K562 (cell line): ENCODE measurements at regions not wholly inside any gene's neighbourhood (a gene's known extent, or its start where the extent isn't known, plus 50 kb on each side); places are given as distances from the start of the nearest gene placed in this dataset.

ENCODE experiments used
- ATAC-seq: fragments of 200-7000 bp; cut with Tn5 transposase; 3 replicates; pipeline ENCODE4 v1.9.1; 2020; ENCODE audit warnings: moderate library complexity
- BruUV-seq: library from RNA; stranded (reverse); fragments of 400-500 nt; replicated peaks from 2 replicates; lab custom pipeline; 2021; lab: Mats Ljungman, UMichigan
- CTCF ChIA-PET: fragments of 300-600 bp; formaldehyde crosslinking; extraction: SDS; loops from one replicate; lab custom pipeline; 2021; ENCODE audit warnings: low intra/inter-chr PET ratio; lab: Yijun Ruan, JAX
- POLR2A ChIA-PET: fragments of 300-600, 350-650 bp; sonication (Branson Sonifier 250); formaldehyde crosslinking; extraction: SDS; loops from one replicate; lab custom pipeline; 2021; ENCODE audit warnings: antibody characterized with exemption, inconsistent platforms; lab: Yijun Ruan, JAX
- DNase-seq, 4 experiments: peaks; one replicate each; pipeline versions ENCODE4 v3.0.0 to v3.0.0-alpha.2; 2011 to 2018; ENCODE audit warnings: low spot score in 3 of 4, mixed read lengths in 3 of 4; ENCODE audit errors: extremely low read depth in 1 of 4
- FAIRE-seq: peaks from 2 replicates; lab custom pipeline; 2011; peaks lifted over from hg19 to GRCh38; lab: Jason Lieb, UNC
- H2AFZ ChIP-seq: 2 replicates; pipeline ENCODE4 v1.6.0; 2011; ENCODE audit warnings: low read depth, low read length, control low read depth, inconsistent platforms
- H3K27ac ChIP-seq: fragments of 200-600 bp; 3 replicates; pipeline ENCODE4 v1.8.0; 2011; ENCODE audit warnings: low read depth, mild to moderate bottlenecking, control low read depth, inconsistent platforms, low read length, moderate library complexity, mixed read lengths; ENCODE audit errors: extremely low read depth
- H3K27me3 ChIP-seq, 2 experiments: fragments of 300-600 bp in 1 of 2; 2 replicates in 1 of 2; 3 replicates in 1 of 2; pipeline versions ENCODE4 v1.6.0 to v1.8.0; 2011; ENCODE audit warnings: inconsistent platforms in 2 of 2, low read length in 2 of 2, mild to moderate bottlenecking in 1 of 2, mixed read lengths in 1 of 2, moderate library complexity in 1 of 2; ENCODE audit not compliant: control insufficient read depth in 2 of 2, insufficient read depth in 2 of 2
- H3K36me3 ChIP-seq: fragments of 300-600 bp; 3 replicates; pipeline ENCODE4 v1.8.0; 2011; ENCODE audit warnings: mild to moderate bottlenecking, low read length, inconsistent platforms; ENCODE audit not compliant: control insufficient read depth, insufficient read depth
- H3K4me1 ChIP-seq, 2 experiments: fragments of 200-600 bp in 1 of 2; replicated peaks in 1 of 2; 2 replicates in 1 of 2; 3 replicates in 1 of 2; pipeline versions ENCODE4 v1.5.1 to v1.8.0; 2011; ENCODE audit warnings: inconsistent platforms in 2 of 2, low read length in 2 of 2, mild to moderate bottlenecking in 1 of 2, mixed read lengths in 1 of 2, moderate library complexity in 1 of 2; ENCODE audit not compliant: control insufficient read depth in 2 of 2, insufficient read depth in 2 of 2
- H3K4me2 ChIP-seq: 2 replicates; pipeline ENCODE4 v1.6.1; 2011; ENCODE audit warnings: low read length, control low read depth, inconsistent platforms, mixed read lengths; ENCODE audit not compliant: insufficient read depth
- H3K4me3 ChIP-seq: fragments of 200-600 bp; sonication (generic), shearing (Covaris generic); 2 replicates; pipeline ENCODE4 v1.5.1; 2016; ENCODE audit warnings: control low read depth, inconsistent platforms
- H3K79me2 ChIP-seq: fragments of 200-600 bp; 3 replicates; pipeline ENCODE4 v1.8.0; 2011; ENCODE audit warnings: low read length, inconsistent platforms; ENCODE audit not compliant: control insufficient read depth, insufficient read depth
- H3K9ac ChIP-seq, 2 experiments: 2 replicates each; pipeline versions ENCODE4 v1.6.0 to v1.6.1; 2011; ENCODE audit warnings: low read depth in 2 of 2, low read length in 2 of 2, control low read depth in 1 of 2, inconsistent platforms in 1 of 2, mild to moderate bottlenecking in 1 of 2, mixed read lengths in 1 of 2; ENCODE audit not compliant: insufficient read depth in 1 of 2
- H3K9me1 ChIP-seq: one replicate; pipeline ENCODE4 v1.6.0; 2011; ENCODE audit warnings: inconsistent platforms, mild to moderate bottlenecking, low read length, moderate library complexity; ENCODE audit not compliant: control insufficient read depth, insufficient read depth
- H3K9me3 ChIP-seq: replicated peaks from 2 replicates; pipeline ENCODE4 v1.5.1; 2011; ENCODE audit warnings: low read depth, low read length, inconsistent platforms; ENCODE audit not compliant: control insufficient read depth, insufficient read depth
- H4K20me1 ChIP-seq: replicated peaks from 2 replicates; pipeline ENCODE4 v1.6.1; 2011; ENCODE audit warnings: low read length, inconsistent platforms, mixed read lengths; ENCODE audit not compliant: control insufficient read depth, insufficient read depth
- CBX2 ChIP-seq: fragments of 200-600 bp; sonication (generic); IDR thresholded peaks from one replicate; pipeline ENCODE4 v1.6.1; 2012; ENCODE audit warnings: mild to moderate bottlenecking, low read length, inconsistent platforms; ENCODE audit not compliant: insufficient read depth, poor library complexity, severe bottlenecking
- CBX5 ChIP-seq: IDR thresholded peaks from 2 replicates; pipeline ENCODE4 v1.6.1; 2014; ENCODE audit warnings: low read depth, borderline replicate concordance
- CSDE1 ChIP-seq, 2 experiments: fragments of 450-650 bp; IDR thresholded peaks; 2 replicates each; pipeline ENCODE4 v1.6.1; 2016; ENCODE audit warnings: mild to moderate bottlenecking in 1 of 2
- FIP1L1 ChIP-seq: fragments of 200-400 bp; formaldehyde crosslinking; IDR thresholded peaks from 2 replicates; pipeline ENCODE4 v1.6.1; 2018; ENCODE audit warnings: mild to moderate bottlenecking, low read depth, low read length; ENCODE audit not compliant: poor library complexity, severe bottlenecking
- MTA2 ChIP-seq: fragments of 450-650 bp; IDR thresholded peaks from 2 replicates; pipeline ENCODE4 v1.6.1; 2016; ENCODE audit warnings: low read depth
- PHB ChIP-seq: fragments of 250-450 bp; sonication (Bioruptor Pico); IDR thresholded peaks from 2 replicates; pipeline ENCODE4 v1.5.0; 2021
- POLR2G ChIP-seq: fragments of 200-400 bp; formaldehyde crosslinking; IDR thresholded peaks from 2 replicates; pipeline ENCODE4 v1.6.1; 2017; ENCODE audit warnings: low read depth, mild to moderate bottlenecking, antibody characterized with exemption, low read length, moderate library complexity
- RB1 ChIP-seq: fragments of 450-650 bp; IDR thresholded peaks from 2 replicates; pipeline ENCODE4 v1.6.1; 2017; ENCODE audit warnings: low read depth, mild to moderate bottlenecking
- RBM25 ChIP-seq: fragments of 200-400 bp; formaldehyde crosslinking; IDR thresholded peaks from 2 replicates; pipeline ENCODE4 v1.6.1; 2018; ENCODE audit warnings: low read length, low read depth, moderate library complexity; ENCODE audit not compliant: severe bottlenecking
- SMARCA4 ChIP-seq: fragments of 450-650 bp; IDR thresholded peaks from 2 replicates; pipeline ENCODE4 v1.6.1; 2016
- SMARCC2 ChIP-seq: fragments of 450-650 bp; IDR thresholded peaks from 2 replicates; pipeline ENCODE4 v1.6.1; 2017; ENCODE audit warnings: antibody characterized with exemption, moderate library complexity, mild to moderate bottlenecking, low read depth
- TOE1 ChIP-seq, 2 experiments: fragments of 450-650 bp in 1 of 2; sonication (generic) in 1 of 2; formaldehyde crosslinking in 1 of 2; IDR thresholded peaks; 2 replicates each; pipeline versions ENCODE4 v1.7.1 to v1.8.0; 2016 to 2022; ENCODE audit warnings: borderline replicate concordance in 2 of 2, mild to moderate bottlenecking in 2 of 2, antibody characterized with exemption in 1 of 2, inconsistent platforms in 1 of 2, low read depth in 1 of 2, missing genetic modification reagents in 1 of 2, moderate library complexity in 1 of 2
- ZEB2 ChIP-seq: fragments of 450-650 bp; IDR thresholded peaks from 2 replicates; pipeline ENCODE4 v1.6.1; 2016
- ZNF445 ChIP-seq: fragments of 250-450 bp; sonication (Bioruptor Pico); IDR thresholded peaks from 2 replicates; pipeline ENCODE4 v1.4.0; 2020; ENCODE audit warnings: low read depth, mild to moderate bottlenecking, moderate library complexity
- ZNF561 ChIP-seq: fragments of 450-650 bp; formaldehyde crosslinking; conservative IDR thresholded peaks from 2 replicates; pipeline ENCODE4 v1.4.0; 2020; ENCODE audit warnings: mild to moderate bottlenecking, moderate library complexity
- ZNF583 ChIP-seq: fragments of 250-450 bp; sonication (Bioruptor Pico); IDR thresholded peaks from 2 replicates; pipeline ENCODE4 v1.4.0; 2020
- WGBS: fragments of 100-300 bp; shearing (Covaris generic); methylation state at CpG from one replicate; pipeline ENCODE4 v1.1.6; 2016; ENCODE audit warnings: low coverage, mixed read lengths; ENCODE audit not compliant: insufficient coverage; ENCODE audit errors: missing lambda C conversion rate; 5-methylcytosine and 5-hydroxymethylcytosine counted together
- in situ Hi-C: fragments of 300-500 bp; cut with MboI; formaldehyde crosslinking; loops from 4 replicates; pipeline ENCODE4 v1.15.0; 2018; ENCODE audit warnings: inconsistent platforms, mixed read lengths
- intact Hi-C: fragments of 100-400 bp; cut with micrococcal nuclease; formaldehyde crosslinking; loops from 2 replicates; pipeline ENCODE4 v1.14.2; 2022
- TF ChIP-seq, protein P1 (sequence below): IDR thresholded peaks from 2 replicates; pipeline ENCODE4 v1.6.1; 2016; ENCODE audit warnings: missing genetic modification characterization, missing compliant biosample characterization

DNA sequence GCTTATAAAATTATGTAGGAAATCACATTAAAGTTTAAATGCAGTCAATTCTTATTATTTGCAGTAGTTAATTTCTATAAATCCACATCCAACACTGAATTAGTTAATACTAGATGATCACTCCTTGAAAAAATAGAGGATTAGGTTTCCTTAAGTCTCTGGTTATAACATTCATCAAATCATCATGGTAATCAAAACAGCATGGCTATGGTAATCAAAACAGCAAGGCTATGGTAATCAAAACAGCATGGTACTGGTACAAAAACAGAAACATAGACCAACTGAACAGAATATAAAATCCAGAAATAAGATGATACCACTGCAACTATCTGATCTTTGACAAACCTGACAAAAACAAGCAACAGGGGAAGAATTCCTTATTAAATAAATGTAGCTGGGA is 814.6 kb upstream of the CCDC179 start:
- no peaks in the 10 kb centered on the region for H3K27me3 ChIP-seq
- no peaks in the 10 kb centered on the region for H3K79me2 ChIP-seq
- ATAC-seq (no peak), DNase-seq (no peak)
- no peak overlapping the region for H2AFZ ChIP-seq
- TF ChIP-seq, protein P1, sequence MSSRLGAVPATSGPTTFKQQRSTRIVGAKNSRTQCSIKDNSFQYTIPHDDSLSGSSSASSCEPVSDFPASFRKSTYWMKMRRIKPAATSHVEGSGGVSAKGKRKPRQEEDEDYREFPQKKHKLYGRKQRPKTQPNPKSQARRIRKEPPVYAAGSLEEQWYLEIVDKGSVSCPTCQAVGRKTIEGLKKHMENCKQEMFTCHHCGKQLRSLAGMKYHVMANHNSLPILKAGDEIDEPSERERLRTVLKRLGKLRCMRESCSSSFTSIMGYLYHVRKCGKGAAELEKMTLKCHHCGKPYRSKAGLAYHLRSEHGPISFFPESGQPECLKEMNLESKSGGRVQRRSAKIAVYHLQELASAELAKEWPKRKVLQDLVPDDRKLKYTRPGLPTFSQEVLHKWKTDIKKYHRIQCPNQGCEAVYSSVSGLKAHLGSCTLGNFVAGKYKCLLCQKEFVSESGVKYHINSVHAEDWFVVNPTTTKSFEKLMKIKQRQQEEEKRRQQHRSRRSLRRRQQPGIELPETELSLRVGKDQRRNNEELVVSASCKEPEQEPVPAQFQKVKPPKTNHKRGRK = no peak
- TF ChIP-seq ZNF561 (CRISPR knock-in tag) (no peak), MTA2 (no peak), SMARCA4 (no peak), SMARCC2 (no peak)
- TF ChIP-seq, all 486 proteins: peak for 0
- Histone ChIP-seq H3K36me3 (no peaks in the 10 kb centered on the region), H3K4me2 (no peak overlapping the region), H3K9me3 (no peaks in the 10 kb centered on the region), H3K27ac (no peak overlapping the region), H3K9ac (no peak overlapping the region), H3K9me1 (no peaks in the 10 kb centered on the region), H4K20me1 (no peaks in the 10 kb centered on the region), H3K4me3 (no peak overlapping the region), H3K4me1 (no peaks in the 10 kb centered on the region)
- no TSS peak for BruUV-seq
- in situ Hi-C loops (no loop called here), intact Hi-C loops (no loop called here)
- ChIA-PET CTCF (no interaction called here), POLR2A (no interaction called here)
- FAIRE-seq = no peak

DNA sequence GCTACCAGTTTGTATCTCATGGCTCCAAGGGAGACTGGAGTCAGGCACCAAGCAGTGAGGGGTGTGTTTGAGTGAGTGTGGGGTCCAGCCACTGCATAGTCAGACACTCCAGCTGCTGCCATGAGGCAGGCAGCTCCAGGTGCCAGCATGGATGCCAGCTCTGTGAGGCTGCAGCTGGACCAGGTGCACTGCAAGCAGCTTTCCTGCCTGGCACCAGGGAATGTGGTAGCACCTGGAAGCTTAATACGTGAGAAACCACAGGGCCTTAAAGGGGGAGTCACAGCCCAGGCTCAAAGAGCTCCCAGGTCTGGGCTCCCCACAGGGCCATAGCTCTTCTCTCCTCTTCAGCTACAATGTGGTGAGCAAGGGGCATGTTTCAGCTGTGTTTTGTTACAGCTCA is 817.8 kb upstream of the LUZP2 start:
- Histone ChIP-seq H3K4me3 (no peak overlapping the region), H3K79me2 (no peaks in the 10 kb centered on the region), H3K9ac (no peak overlapping the region), H2AFZ (no peak overlapping the region), H3K27me3 (no peaks in the 10 kb centered on the region), H3K36me3 (no peaks in the 10 kb centered on the region), H3K4me1 (no peaks in the 10 kb centered on the region), H3K27ac (no peak overlapping the region), H3K9me1 (no peaks in the 10 kb centered on the region), H4K20me1 (no peaks in the 10 kb centered on the region), H3K9me3 (no peaks in the 10 kb centered on the region), H3K4me2 (no peak overlapping the region)
- ATAC-seq (no peak), DNase-seq (no peak), FAIRE-seq (no peak)
- intact Hi-C loops = no loop called here
- POLR2A ChIA-PET = no interaction called here
- in situ Hi-C loops = no loop called here
- CTCF ChIA-PET = no interaction called here
- 0% methylated on average over 1 of the region's 1 CpG for WGBS
- BruUV-seq = no TSS peak
- TF ChIP-seq TOE1 (IDR thresholded peaks at IDR 0.05; ENCODE audit: borderline replicate concordance) (no peak), TOE1 (CRISPR knock-in tag; IDR thresholded peaks at IDR 0.05; ENCODE audit: borderline replicate concordance, low read depth) (no peak), RBM25 (no peak), CBX2 (no peak), FIP1L1 (no peak), CSDE1 (IDR thresholded peaks at IDR 0.05) (no peak), RB1 (no peak), ZNF583 (CRISPR knock-in tag) (no peak), ZNF445 (no peak), PHB (CRISPR knock-in tag) (no peak), ZEB2 (no peak), POLR2G (no peak), CBX5 (no peak)
